NCI-H1436 (cell line): ENCODE measurements at regions not wholly inside any gene's neighbourhood (a gene's known extent, or its start where the extent isn't known, plus 50 kb on each side); places are given as distances from the start of the nearest gene placed in this dataset.

Source experiments
- DNase-seq: peaks from one replicate; lab custom pipeline; 2025; lab: John Stamatoyannopoulos, UW

DNA sequence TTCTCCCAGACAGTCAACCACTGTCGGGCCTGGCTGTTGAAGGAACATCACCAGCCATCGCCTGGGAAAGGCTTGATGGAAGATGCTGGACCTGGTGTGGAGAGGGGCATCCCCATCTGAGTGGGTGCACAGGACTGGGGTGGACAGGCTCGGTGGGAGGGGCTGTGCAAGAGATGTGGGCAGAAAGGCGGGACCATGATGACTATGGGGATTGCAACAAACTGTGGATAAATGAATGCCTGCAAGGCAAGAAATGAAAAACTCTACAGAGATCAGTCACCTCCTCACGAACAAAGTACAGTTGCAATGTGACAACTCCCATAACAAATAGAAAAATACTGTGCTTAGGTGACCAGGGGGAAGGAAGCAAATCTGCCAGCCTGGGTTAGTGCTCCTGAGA lies 171.9 kb upstream of the GPR12 start:
- DNase-seq, result no peak

DNA sequence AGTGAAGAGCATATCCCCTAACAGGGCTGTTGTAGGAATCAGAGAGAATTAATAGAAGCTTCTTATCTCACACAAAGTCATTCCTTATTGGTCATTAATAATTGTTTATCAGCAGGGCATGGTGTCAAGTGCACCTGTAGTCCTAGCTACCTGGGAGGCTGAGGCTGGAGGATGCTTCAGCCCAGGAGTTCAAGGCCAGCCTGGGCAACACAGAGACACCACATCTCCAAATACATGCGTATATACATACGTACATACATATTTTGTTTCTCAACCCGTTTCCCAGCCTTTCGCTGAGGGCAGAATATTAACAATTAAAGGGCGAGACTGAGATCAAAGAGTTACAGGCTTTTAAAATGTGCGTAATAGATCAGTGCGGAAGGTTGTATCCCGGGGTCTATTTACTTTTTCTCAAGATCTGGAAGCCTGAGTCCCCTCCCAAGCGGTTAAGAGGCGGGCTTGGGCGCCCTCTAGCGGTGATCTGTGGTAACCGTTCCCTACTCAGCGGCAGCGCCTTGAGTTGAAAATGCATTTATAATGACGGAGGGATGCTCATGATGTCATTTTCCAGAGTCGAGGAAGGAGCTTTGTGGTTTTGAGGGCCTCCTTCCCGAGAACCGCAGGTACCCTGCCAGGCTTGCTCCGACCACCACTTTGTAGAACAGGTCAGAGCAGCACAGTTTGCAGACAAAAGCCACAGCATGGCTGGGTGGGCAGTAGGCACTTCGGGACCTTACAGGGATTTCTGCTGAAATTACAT lies 169.6 kb upstream of the GPR12 start:
- DNase-seq, result peak; percentile 34

DNA sequence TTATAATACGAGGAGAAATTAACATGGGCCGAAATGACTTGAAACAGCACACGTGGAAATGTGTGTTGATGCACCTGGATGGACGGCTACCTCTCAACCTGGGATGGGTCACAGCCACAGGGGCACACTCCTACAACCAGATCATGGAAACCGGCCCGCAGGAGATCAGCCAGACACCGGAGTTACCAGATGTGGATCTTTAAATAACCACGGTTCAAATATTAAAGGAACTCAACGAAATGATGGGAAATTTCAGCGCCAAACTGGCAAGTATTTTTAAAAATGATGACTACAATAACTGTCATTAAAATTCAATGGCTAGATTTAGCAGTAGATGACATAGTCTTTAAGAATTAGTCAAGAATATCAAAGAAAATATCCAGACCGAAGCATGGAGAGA lies 166.9 kb upstream of the GPR12 start:
- no peak for DNase-seq

DNA sequence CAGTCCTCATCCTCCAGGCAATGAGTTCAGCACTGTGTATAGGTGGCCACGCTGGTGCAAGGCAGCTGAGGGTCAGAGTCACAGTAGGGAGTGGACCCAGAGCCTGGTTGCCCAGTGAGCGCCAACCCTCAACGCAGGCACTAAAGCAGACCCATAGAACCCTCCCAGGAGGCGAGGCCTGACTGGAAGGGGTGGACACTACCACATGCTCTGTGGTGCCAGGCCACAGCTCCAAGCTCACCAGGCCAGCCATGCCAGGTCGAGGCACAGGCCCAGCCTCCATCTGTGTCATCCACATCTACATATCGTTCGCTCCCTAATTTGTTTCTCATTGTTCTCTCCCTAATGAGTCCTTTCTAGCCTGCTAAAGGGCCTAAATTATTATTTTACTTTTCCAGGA lies 165.8 kb upstream of the GPR12 start:
- no peak for DNase-seq

DNA sequence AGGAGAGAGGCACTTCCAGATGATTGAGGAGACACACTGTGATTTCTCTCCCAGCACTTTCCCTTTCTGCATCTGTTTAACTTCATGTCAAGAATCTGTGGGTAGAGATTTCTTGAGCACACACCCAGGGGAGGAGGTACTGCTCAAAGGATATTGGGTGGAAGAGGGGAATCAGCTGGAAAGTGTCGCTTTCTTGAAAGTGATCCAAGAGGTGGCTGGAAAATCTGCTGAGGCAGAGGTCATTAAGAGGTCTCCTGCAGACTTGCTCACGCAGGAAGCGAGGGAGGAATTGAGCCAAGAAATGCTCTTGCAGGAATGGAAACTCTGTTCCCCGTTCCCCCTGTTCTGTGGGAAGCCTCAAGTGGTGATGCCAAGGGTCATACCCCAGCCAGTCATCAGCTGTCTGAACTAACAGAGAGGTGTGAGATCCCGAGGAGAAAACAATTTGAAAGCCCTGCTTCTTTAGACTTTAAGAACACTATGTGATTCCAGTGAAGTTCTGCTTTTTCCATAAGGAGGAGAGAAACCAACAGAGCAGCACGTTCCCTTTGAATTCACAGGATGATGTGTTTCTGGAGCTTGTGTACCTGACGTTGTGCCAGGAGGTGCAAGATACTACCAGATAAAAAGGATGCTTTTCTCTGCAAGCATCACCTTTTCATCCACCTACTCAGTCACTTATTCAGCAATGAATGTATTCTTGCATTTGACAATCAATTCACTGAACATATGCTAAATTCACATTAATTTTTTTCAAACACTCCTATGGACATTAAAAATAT lies 163.4 kb upstream of the GPR12 start:
- no peak for DNase-seq

DNA sequence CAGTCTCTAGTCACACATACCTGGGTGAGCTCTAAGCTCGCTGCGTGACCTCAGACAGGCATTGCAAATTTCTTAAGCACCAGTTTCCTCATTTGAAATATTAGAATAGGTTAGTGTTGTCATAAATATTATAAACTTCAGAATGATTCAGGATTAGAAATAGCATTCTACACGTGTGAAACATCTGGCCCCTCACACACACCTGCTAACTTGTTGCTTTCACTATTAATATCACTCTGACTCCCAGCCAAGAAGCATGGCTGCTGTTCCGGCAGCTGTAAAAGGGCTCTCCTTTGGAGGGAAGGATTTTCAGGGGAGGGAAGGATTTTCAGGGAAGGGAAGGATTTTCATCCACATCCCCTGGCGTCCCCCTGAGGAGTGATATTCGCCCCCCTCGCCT lies 161.3 kb upstream of the GPR12 start:
- DNase-seq, result no peak

DNA sequence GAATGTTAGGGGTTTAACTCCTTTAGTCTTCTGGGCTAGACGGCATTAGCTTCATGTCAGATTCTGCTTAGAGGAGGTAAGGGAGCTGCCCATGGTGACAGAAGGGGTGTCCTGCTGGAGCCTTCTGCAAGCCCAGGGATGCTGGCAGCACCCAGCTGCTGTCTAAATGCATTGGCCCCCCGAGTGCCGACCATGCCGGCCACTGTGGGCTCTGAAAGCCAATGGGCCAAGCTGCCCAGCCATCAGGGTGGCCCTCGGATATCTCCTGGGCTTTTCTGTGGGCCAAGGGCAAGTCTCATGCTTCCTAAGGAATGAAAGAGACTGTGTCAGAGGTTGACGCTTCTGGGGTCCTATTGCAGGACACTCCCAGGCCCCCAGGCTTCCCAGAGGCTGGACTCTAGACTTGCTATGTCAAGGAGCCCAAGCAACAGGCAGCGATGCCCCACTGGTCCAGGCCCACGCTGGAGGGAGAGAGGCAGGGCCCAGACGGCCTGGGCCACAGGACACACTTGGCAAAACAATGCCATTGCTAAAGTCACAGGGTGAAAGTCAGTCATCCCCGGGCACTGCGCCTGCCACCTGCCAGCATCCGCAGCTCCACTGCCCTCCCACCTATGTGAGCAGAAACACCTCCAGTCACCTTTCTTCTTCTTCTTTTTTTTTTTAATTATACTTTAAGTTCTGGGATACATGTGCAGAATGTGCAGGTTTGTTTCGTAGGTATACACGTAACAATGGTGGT lies 160.2 kb upstream of the GPR12 start:
- DNase-seq, result no peak

DNA sequence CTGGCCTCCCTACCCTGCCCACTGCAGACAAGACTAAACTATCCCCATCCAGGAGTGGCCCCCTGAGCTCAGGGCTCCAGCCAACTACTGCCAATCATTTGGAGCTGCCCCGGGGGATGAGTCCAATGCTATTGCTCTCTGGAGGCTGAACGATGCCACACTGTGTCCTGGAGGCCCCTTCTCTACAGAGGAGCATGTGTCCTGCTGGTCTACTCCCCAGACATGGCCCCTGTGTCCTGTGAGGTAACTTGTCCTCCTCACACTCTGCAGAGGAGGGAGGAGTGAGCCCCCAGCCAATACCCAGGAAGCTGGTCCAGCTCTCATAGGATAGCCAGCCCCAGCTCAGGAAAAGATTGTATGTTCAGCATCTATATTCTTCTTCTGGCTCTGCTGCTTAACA lies 159.1 kb upstream of the GPR12 start:
- no peak for DNase-seq

DNA sequence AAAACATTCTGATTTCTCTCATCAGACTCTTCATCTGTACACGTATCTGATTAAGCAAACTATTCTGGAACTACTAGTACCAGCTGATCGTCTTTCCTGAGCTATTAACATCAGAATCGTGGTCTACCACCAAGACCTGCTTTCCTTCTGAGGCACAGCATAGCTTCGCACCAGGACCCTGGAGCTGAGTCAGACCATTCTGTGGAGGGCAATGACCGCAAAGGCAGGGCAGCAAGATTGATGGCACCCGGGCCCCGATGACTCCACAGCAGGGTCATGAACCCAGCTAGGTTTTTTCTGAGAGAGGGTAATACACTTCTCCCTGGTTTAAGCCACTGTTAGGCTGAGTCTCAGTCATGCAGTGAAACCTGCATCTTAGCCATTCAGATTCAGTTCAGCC lies 158.7 kb upstream of the GPR12 start:
- DNase-seq, result no peak

DNA sequence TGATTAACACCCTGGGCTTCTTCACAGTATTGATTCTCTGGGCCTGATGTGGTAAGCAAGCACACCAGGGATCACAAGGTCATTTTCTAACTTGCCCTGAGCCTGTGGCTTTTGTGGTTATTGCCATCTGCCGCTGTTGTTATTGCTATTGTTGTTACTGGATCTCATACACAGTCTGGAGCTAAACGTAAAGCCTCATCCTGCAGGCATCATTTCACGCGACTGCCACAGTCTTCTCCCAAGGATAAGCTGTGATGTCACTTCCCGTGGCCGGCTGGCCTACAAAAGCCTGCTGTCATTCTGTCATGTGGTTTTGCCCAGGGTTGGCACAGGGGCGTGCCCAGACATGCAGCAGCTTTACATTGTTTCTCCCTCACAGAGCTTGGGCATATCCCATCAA lies 154.0 kb upstream of the GPR12 start:
- no peak for DNase-seq

DNA sequence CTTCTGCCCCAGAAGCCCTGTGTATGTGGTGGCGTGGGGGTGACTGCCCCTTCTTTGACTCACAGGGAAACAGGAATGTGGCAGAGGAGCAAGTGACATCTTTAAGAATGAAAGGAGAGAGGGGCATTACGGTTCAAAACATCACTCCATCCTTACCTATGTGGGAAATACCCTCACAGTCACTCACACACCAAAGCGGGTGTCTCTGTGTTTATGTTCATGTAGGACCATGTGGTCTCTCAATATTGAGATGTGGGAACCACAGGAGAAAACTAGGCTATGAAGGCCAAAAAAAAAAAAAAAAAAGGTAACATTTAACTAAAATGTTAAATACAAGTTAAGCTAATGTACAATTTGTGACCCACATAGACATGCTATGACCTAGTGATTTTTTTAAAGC lies 153.6 kb upstream of the GPR12 start:
- DNase-seq, result no peak

DNA sequence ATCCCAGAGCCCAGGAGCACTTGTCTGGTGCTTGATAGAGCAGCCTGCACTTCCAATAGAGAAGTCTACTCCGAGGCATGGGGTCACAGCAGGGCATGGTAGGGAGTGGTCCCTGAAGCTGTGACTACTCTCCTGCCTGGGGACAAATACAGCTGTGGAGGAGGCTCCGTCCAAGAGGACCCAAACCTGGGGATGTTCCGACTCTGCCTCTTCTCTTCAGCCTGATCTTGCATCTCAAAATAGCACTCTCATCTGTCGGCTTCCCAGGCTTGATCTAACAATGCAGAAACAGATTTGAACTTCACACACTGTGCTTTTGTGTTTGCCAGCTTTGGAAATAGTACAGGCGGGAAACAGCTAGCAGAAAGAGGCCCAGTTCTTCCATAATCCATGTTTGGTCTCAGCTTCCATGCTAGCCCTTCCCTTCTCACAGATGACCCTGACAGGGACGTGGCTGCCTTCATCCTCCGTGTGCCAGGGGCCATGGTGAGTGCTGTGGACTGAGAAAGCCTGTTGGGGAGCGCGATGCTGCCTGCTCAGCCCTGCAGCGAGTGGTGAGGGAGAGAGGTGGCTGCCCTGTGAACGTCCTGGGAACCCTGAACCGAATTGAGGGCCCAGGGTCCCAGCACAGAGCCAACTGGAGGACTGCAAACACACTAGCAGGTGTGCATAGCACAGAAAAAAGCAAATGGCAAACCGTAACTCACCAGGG lies 150.3 kb upstream of the GPR12 start:
- no peak for DNase-seq

DNA sequence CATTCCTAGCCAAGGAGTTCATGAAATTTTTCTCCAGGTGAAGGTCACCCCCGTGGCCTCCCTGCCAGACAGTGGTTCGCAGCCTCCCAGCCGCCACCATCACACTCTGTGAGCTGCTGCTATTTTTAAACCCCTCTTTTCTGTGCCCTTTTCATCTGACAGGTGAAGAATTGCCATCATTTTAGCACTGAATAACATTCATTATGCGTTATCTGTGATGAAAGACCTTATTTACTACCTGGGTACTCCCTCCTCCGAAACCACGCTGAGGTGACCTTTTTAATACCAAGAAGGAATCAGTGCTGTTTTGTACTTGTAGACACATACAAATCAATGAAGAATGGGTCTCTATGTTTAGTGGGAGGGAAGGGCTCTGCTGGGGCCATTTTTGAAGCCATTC lies 148.9 kb upstream of the GPR12 start:
- DNase-seq, result no peak

DNA sequence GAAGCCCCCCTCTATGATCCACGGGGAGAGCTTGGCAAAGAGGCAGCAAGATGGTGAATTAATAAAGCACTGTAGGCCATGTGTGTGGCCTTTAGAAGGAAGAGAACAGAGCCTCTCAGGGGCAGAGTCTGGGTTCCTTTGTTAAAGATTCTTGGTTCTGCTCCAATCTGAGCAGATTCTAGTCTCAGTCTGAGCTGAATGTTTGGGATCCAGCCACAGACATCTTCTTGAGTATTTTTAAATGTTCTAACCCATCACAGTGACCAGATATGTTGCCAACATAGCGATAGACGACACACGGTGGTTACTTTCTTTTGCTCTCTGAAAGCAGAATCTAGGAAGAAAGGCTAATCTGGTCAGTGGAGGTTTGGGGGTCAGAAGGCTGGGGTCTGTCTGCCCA lies 147.5 kb upstream of the GPR12 start:
- no peak for DNase-seq

DNA sequence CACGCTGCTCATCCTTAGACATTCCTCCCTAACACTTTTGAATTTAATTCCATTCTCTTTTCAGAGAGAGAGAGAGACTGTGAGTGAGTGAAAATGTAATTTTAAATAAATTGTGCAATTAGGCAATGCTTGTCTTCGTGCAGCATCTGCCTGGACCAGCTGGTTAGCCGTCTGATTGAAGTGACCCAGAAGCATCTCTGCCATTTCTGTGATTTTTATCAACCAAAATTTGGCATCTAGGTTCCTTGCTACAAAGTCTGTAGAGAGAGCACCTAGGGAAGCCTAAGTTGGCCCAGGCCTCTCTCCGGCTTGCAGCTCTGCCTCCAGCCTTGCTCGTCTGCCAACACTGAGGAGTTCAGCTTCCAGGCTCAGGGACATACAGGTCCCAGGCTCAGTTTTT lies 138.6 kb upstream of the GPR12 start:
- DNase-seq, result no peak

DNA sequence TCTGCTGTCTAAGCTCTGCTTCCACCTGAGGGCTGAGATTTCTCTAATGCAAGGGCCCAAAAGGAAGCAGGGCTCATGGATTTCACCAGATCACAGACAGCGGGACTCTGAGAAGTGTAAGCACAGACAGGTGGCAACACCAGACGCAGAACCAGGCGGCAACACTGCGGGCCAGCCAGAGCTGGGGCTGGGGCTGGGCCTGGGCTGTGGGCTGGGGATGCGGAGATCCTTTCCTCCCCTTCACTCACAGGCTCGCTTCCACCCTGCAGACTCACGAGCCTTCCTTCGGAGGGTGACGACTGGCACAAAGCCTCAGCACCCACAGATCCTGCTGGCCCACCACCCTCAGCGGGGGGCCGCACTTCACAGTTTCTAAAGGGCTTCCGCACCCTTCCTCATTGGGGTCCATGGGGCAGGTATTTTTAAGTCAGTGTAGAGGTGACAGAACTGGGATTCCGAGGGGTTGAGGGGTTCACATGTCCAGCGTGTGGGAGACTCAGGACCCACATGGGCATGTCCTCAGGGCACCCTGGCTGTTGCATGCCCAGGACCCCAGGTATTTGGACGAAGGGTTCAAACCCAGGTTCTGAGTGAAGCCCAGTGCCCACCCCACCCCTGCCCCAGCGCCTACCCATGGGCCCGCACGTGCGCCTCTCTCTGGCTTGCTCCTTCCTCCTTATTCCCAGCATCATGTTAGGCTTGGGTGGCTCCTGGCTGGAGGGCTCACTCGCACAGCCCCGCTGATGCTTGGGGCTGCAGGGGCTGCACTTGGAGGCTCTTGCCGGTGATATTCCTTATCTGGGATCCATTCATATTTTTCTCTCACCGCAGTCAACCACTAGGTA lies 137.3 kb upstream of the GPR12 start:
- no peak for DNase-seq

DNA sequence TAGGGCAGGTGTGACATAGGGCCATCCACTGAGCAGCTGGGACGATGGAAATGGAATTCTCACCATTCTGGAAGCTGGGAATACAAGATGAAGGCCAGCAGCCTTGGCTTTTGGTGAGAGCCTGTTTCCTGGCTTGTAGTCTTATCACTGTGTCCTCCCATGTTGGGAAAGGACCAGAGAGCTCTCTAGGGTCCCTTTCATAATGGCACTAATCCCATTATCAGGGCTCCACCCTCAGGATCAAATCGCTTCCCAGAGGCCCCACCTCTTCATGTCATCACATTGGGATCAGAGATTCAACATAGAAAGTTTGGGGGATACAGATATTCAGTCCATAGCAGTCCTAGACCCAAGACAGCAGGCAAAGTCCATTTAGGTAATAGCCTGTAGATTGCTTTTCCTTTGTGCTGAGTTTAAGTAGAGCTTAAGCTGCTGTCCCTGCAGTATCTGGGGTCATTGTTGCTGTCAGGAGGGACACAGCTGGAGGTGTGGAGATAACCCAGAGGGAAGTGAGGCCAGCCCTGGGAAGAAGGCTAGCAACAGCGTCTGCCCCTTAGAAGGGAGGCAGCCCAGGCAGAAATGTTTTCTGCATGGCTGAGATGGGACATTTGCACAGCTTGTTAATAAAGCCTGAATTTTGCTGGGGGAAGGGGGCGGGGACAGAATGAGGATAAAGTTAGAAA lies 136.5 kb upstream of the GPR12 start:
- no peak for DNase-seq

DNA sequence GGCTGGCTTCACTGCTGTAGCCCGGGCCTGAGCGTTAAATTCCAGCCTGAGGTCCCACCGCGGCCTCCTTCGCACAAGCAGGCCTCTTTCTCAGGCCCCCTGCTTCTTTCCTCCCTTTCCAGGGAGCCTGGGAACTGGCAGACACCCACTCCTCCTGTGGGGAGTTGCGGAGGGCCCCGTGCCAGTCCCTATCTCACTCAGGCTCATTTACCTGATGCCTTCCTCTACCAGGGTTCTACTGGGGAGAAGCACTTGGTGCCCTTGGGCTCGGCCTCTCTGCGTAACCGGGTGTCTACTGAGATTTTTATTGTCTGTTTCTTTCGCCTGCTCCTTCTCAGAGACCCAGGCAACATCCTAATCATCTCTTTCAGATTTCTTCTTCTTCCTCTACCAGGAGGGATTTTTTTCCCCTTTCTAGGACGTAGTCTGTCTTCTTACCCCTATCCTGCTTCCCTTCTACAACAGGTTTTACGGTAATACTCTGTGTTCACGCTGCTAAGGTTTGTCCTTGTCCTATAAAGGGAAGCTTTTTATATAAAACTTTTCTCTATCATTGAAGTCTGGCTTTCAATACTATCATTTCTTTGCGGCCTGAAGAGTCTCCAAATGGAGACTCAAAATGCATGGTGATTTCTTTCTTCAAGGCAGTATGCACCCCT lies 135.4 kb upstream of the GPR12 start:
- DNase-seq, result no peak

DNA sequence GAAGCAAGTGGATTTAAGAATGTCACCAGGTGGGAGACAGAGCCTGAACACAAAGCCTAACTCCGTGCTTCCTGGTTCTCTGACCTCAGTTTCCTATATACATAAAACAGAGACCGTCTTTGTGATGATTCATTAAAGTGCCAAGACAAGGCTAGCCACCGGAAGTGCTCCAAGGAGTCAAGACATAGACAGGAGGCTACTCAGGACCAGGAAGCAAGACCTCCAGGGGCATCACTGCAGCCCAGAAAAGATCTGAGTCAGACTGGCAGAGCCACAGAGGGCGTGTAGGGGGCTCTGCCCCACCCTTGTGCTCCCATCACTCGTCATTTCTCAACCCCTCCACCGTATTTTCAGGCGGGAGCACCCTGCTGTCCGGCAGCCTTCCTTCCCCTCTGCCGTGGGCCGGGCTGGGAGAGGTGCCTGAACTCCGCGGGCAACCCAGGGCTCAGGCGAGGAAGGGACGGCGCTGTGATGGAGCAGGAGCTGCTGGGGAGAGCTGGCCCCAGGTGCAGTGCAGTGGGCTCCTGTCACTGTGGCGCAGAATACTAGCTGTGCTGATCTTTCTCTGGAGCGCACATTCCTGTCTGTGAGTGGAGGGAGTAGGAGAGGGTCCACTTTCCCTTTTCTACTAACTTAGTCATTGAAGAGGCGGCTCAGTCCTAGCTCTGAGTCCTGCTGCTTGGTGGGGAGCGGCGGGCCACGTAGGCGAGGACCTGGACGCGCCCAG lies 134.7 kb upstream of the GPR12 start:
- no peak for DNase-seq

DNA sequence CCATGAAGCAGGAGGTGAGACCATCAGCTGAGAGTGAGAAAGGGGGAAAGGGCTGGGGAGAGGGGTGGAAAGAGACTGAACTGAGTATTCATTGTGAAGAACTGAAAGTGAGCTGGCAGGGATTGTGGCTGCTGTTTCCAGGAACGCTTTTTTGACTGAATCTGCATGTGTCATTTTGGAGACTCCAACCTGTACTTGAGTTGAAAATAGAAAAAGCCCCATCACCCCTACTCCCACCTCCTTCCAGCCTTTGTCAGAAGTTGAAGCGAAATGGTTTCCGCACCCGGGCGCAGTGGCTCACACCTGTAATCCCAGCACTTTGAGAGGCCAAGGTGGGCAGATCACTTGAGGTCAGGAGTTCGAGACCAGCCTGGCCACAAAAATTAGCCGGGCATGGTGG lies 128.0 kb upstream of the GPR12 start:
- no peak for DNase-seq
